ENCODE measurements at regions not wholly inside any gene's neighbourhood (a gene's known extent, or its start where the extent isn't known, plus 50 kb on each side); places are given as distances from the start of the nearest gene placed in this dataset.
"Not testable (repeated sequence)": the region's sequence is repeated elsewhere in the genome, so short reads cannot be mapped to it uniquely, and the experiment has no call there.

- no peak for DNase-seq
Measured at GRCh38 chr12:73589220-73589619, 948.4 kb upstream of the ATXN7L3B start.

- no peak for DNase-seq
Measured at GRCh38 chr12:73598626-73599025, 939.0 kb upstream of the ATXN7L3B start.

GRCh38 chr12:73599268-73599667 is 938.4 kb upstream of the ATXN7L3B start:
- DNase-seq, result no peak

GRCh38 chr12:73605925-73606324 is 931.7 kb upstream of the ATXN7L3B start:
- not testable (repeated sequence) for DNase-seq

- no peak for DNase-seq
Measured at GRCh38 chr12:73612551-73612950, 925.1 kb upstream of the ATXN7L3B start.

- no peak for DNase-seq
Measured at GRCh38 chr12:73623421-73623820, 914.2 kb upstream of the ATXN7L3B start.

- DNase-seq, result no peak
Measured at GRCh38 chr12:73625226-73625625, 912.4 kb upstream of the ATXN7L3B start.

GRCh38 chr12:73629171-73629570 is 908.5 kb upstream of the ATXN7L3B start:
- no peak for DNase-seq

- no peak for DNase-seq
Measured at GRCh38 chr12:73629893-73630831, 907.5 kb upstream of the ATXN7L3B start.

- no peak for DNase-seq
Measured at GRCh38 chr12:73632191-73632590, 905.4 kb upstream of the ATXN7L3B start.

GRCh38 chr12:73632661-73633060 is 905.0 kb upstream of the ATXN7L3B start:
- no peak for DNase-seq

- not testable (repeated sequence) for DNase-seq
Measured at GRCh38 chr12:73639397-73639796, 898.2 kb upstream of the ATXN7L3B start.

- DNase-seq, result no peak
Measured at GRCh38 chr12:73656375-73656774, 881.3 kb upstream of the ATXN7L3B start.

- no peak for DNase-seq
Measured at GRCh38 chr12:73659802-73660201, 877.8 kb upstream of the ATXN7L3B start.

- DNase-seq, result no peak
Measured at GRCh38 chr12:73665193-73665592, 872.4 kb upstream of the ATXN7L3B start.

GRCh38 chr12:73671550-73671949 is 866.1 kb upstream of the ATXN7L3B start:
- not testable (repeated sequence) for DNase-seq

- DNase-seq, result no peak
Measured at GRCh38 chr12:73677520-73678291, 859.9 kb upstream of the ATXN7L3B start.

GRCh38 chr12:73678335-73678734 is 859.3 kb upstream of the ATXN7L3B start:
- DNase-seq, result no peak

- no peak for DNase-seq
Measured at GRCh38 chr12:73699318-73699717, 838.3 kb upstream of the ATXN7L3B start.

GRCh38 chr12:73714655-73715054 is 823.0 kb upstream of the ATXN7L3B start:
- no peak for DNase-seq

- DNase-seq, result not testable (repeated sequence)
Measured at GRCh38 chr12:73716143-73716542, 821.5 kb upstream of the ATXN7L3B start.

- no peak for DNase-seq
Measured at GRCh38 chr12:73719223-73719622, 818.4 kb upstream of the ATXN7L3B start.

- no peak for DNase-seq
Measured at GRCh38 chr12:73726881-73727280, 810.8 kb upstream of the ATXN7L3B start.

GRCh38 chr12:73731658-73732057 is 806.0 kb upstream of the ATXN7L3B start:
- no peak for DNase-seq

Measured in midbrain (tissue), 1 donor.